ENCODE measurements at regions not wholly inside any gene's neighbourhood (a gene's known extent, or its start where the extent isn't known, plus 50 kb on each side); places are given as distances from the start of the nearest gene placed in this dataset.

GRCh38 chr16:49013727-49014080 is 267.9 kb downstream of the CBLN1 start:
- H3K4me3 Mint-ChIP-seq: no peak overlapping the region
- H3K27ac Mint-ChIP-seq: no peak overlapping the region
- no peaks in the 10 kb centered on the region for H3K36me3 Mint-ChIP-seq (ENCODE audit: low read depth)
- peaks cover 8% of the 10 kb centered on the region for H3K27me3 Mint-ChIP-seq (ENCODE audit: low read depth, poor library complexity)
- no peaks in the 10 kb centered on the region for H3K9me3 Mint-ChIP-seq
- peaks cover 26% of the 10 kb centered on the region for H3K4me1 Mint-ChIP-seq
- no peak for TF ChIP-seq CTCF (IDR thresholded peaks at IDR 0.05)
- DNase-seq: no peak

- no peak overlapping the region for H3K27ac Mint-ChIP-seq
- TF ChIP-seq CTCF (IDR thresholded peaks at IDR 0.05): no peak
These were observed 268.5 kb downstream of the CBLN1 start for GRCh38 chr16:49012961-49013726.

GRCh38 chr16:49011901-49012300 is 269.7 kb downstream of the CBLN1 start:
- Mint-ChIP-seq H3K27ac (no peak overlapping the region), H3K27me3 (ENCODE audit: low read depth, poor library complexity) (peaks cover 8% of the 10 kb centered on the region), H3K9me3 (no peaks in the 10 kb centered on the region), H3K36me3 (ENCODE audit: low read depth) (no peaks in the 10 kb centered on the region), H3K4me3 (no peak overlapping the region), H3K4me1 (peaks cover 20% of the 10 kb centered on the region)
- TF ChIP-seq CTCF (IDR thresholded peaks at IDR 0.05): no peak
- DNase-seq: no peak

More at GRCh38 chr16:49012961-49013726, 268.5 kb downstream of the CBLN1 start:
- Mint-ChIP-seq H3K4me1 (peaks cover 21% of the 10 kb centered on the region), H3K27me3 (ENCODE audit: low read depth, poor library complexity) (peaks cover 8% of the 10 kb centered on the region), H3K9me3 (no peaks in the 10 kb centered on the region), H3K36me3 (ENCODE audit: low read depth) (no peaks in the 10 kb centered on the region), H3K4me3 (no peak overlapping the region)
- no peak for DNase-seq

GRCh38 chr16:49010879-49011278 is 270.8 kb downstream of the CBLN1 start:
- Mint-ChIP-seq H3K4me3 (no peak overlapping the region), H3K4me1 (peaks cover 20% of the 10 kb centered on the region), H3K9me3 (no peaks in the 10 kb centered on the region), H3K27me3 (ENCODE audit: low read depth, poor library complexity) (peaks cover 11% of the 10 kb centered on the region), H3K27ac (no peak overlapping the region), H3K36me3 (ENCODE audit: low read depth) (no peaks in the 10 kb centered on the region)
- TF ChIP-seq CTCF (IDR thresholded peaks at IDR 0.05): no peak
- no peak for DNase-seq

- H3K4me1 Mint-ChIP-seq: peaks cover 20% of the 10 kb centered on the region
- DNase-seq: no peak
- H3K4me3 Mint-ChIP-seq: no peak overlapping the region
- H3K27me3 Mint-ChIP-seq (ENCODE audit: low read depth, poor library complexity): peaks cover 12% of the 10 kb centered on the region
- H3K27ac Mint-ChIP-seq: no peak overlapping the region
- TF ChIP-seq CTCF (IDR thresholded peaks at IDR 0.05): no peak
- no peaks in the 10 kb centered on the region for H3K9me3 Mint-ChIP-seq
- H3K36me3 Mint-ChIP-seq (ENCODE audit: low read depth): no peaks in the 10 kb centered on the region
These were observed 271.2 kb downstream of the CBLN1 start for GRCh38 chr16:49010396-49010795.

- H3K4me1 Mint-ChIP-seq: peaks cover 20% of the 10 kb centered on the region
- no peak for TF ChIP-seq CTCF (IDR thresholded peaks at IDR 0.05)
- DNase-seq: no peak
- H3K27ac Mint-ChIP-seq: no peak overlapping the region
- H3K9me3 Mint-ChIP-seq: no peaks in the 10 kb centered on the region
- no peaks in the 10 kb centered on the region for H3K36me3 Mint-ChIP-seq (ENCODE audit: low read depth)
- H3K4me3 Mint-ChIP-seq: no peak overlapping the region
- peaks cover 12% of the 10 kb centered on the region for H3K27me3 Mint-ChIP-seq (ENCODE audit: low read depth, poor library complexity)
These were observed 272.4 kb downstream of the CBLN1 start for GRCh38 chr16:49009204-49009603.

Measured in nephron progenitor cell (in vitro differentiated cells).